ENCODE measurements at regions not wholly inside any gene's neighbourhood (a gene's known extent, or its start where the extent isn't known, plus 50 kb on each side); places are given as distances from the start of the nearest gene placed in this dataset.
"Not testable (repeated sequence)": the region's sequence is repeated elsewhere in the genome, so short reads cannot be mapped to it uniquely, and the experiment has no call there.

DNA sequence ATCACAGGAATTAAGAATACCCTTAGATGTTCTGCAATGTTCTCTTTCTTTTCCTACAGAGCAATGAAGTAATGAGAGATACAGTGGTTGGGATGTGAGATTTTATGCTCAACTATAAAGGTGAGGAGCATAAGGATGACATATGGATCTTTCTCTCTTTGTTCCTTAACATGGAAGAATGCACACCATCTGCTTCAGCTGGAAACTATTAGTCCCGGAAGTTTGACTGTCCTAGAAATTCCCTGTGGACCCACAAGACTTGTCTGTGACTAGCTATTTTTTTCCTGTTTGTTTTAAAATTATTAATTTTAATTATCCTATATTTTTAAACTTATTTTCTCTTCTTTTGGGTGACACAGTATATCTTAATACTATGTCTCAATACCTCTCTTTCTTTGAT lies 80.2 kb downstream of the DKK1 start:
- 69 to 87% (median 86%) methylated on average over 1 of the region's 1 CpG for WGBS, 5 donors
- no peak for DNase-seq
- Histone ChIP-seq H3K9me3 (no peaks in the 10 kb centered on the region), H3K36me3 (no peaks in the 10 kb centered on the region), H3K27ac (no peak overlapping the region), H3K27me3 (replicated peaks in 1 of 7) (no peaks in the 10 kb centered on the region), H3K4me1 (no peaks in the 10 kb centered on the region), H3K4me3 (no peak overlapping the region)
- TF ChIP-seq, protein P1, sequence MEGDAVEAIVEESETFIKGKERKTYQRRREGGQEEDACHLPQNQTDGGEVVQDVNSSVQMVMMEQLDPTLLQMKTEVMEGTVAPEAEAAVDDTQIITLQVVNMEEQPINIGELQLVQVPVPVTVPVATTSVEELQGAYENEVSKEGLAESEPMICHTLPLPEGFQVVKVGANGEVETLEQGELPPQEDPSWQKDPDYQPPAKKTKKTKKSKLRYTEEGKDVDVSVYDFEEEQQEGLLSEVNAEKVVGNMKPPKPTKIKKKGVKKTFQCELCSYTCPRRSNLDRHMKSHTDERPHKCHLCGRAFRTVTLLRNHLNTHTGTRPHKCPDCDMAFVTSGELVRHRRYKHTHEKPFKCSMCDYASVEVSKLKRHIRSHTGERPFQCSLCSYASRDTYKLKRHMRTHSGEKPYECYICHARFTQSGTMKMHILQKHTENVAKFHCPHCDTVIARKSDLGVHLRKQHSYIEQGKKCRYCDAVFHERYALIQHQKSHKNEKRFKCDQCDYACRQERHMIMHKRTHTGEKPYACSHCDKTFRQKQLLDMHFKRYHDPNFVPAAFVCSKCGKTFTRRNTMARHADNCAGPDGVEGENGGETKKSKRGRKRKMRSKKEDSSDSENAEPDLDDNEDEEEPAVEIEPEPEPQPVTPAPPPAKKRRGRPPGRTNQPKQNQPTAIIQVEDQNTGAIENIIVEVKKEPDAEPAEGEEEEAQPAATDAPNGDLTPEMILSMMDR (IDR thresholded peaks at IDR 0.05 in 8 of 11, conservative IDR thresholded peaks at IDR 0.05 in 3 of 11), result no peak
- TF ChIP-seq POLR2A (IDR thresholded peaks at IDR 0.05) (no peak), POLR2AphosphoS5 (IDR thresholded peaks at IDR 0.05) (no peak)
- intact Hi-C loops (cut with DNase I; ENCODE audit: low total_unique reads), result no loop called here

DNA sequence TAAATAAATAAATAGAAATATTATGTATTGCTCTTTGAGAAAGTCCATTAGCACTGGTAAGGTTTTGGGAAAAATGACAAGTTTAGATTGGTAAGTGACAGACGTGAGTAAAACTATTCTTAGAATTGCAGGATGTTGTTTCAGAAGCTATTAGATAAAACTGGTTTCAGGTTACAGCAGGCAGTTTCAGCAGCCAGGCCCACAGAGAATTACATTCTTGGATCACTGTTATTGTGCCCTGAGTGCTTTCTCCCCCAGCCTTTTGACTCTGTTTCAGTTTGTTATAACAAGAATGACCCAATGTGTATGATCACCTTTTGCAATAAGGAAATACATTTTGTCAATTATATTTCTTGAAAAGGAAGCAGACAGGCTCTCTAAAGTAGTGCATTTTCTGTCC lies 86.5 kb downstream of the DKK1 start:
- Histone ChIP-seq H3K9me3 (peaks cover 0 to 31% (median 13%) of the 10 kb centered on the region in 8 donors), H3K4me3 (no peak overlapping the region), H3K4me1 (no peaks in the 10 kb centered on the region), H3K27me3 (replicated peaks in 1 of 7) (no peaks in the 10 kb centered on the region), H3K27ac (no peak overlapping the region), H3K36me3 (no peaks in the 10 kb centered on the region)
- TF ChIP-seq POLR2AphosphoS5 (IDR thresholded peaks at IDR 0.05), result no peak
- TF ChIP-seq POLR2A (IDR thresholded peaks at IDR 0.05), result no peak
- TF ChIP-seq, protein P1 (IDR thresholded peaks at IDR 0.05 in 8 of 11, conservative IDR thresholded peaks at IDR 0.05 in 3 of 11), result no peak
- WGBS, 5 donors, result 42 to 64% (median 52%) methylated on average over 1 of the region's 1 CpG
- no peak for DNase-seq
- intact Hi-C loops (cut with DNase I; ENCODE audit: low total_unique reads), result no loop called here

DNA sequence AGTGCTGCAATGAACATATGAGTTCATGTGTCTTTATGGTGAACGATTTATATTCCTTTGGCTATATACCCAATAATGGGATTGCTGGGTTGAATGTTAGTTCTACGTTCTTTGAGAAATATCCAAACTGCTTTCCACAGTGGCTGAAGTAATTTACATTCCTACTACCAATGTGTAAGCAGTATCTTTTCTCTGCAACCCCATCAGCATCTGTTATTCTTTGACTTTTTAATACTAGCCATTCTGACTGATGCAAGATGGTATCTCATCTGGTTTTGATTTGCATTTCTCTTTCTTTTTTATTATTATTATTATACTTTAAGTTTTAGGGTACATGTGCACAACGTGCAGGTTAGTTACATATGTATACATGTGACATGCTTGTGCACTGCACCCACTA lies 89.7 kb downstream of the DKK1 start:
- H3K4me3 ChIP-seq; H3K27ac ChIP-seq; H3K36me3 ChIP-seq; intact Hi-C loops (cut with DNase I; ENCODE audit: low total_unique reads); DNase-seq; H3K27me3 ChIP-seq (replicated peaks in 1 of 7); H3K4me1 ChIP-seq: not testable (repeated sequence)
- peaks cover 0 to 31% (median 13%) of the 10 kb centered on the region in 8 donors for H3K9me3 ChIP-seq
- WGBS, 5 donors, result 78 to 85% (median 84%) methylated on average over 3 of the region's 3 CpGs

DNA sequence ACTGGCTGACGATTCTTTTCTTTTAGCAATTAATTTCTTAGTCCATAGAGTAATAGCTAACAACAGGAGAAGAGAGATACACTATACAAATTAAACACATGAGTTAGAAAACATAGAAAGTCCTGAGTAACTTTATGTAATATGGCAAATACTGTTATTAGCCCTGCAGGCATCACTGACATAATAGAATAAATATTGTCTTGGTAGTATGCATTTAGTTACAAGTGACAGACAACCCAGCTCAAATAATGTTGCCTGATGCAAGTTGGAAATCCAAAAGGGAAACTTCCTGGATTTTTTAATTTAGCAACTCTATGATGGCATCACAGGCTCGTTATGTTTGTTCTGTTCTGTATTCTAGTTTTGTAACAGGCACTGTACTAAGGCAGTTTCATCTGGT lies 95.1 kb downstream of the DKK1 start:
- 58 to 82% (median 71%) methylated on average over 2 of the region's 2 CpGs for WGBS, 5 donors
- Histone ChIP-seq H3K9me3 (no peaks in the 10 kb centered on the region), H3K4me3 (no peak overlapping the region), H3K27me3 (replicated peaks in 1 of 7) (peaks cover 0 to 3% (median 0%) of the 10 kb centered on the region in 7 donors), H3K36me3 (no peaks in the 10 kb centered on the region), H3K4me1 (no peaks in the 10 kb centered on the region), H3K27ac (no peak overlapping the region)
- intact Hi-C loops (cut with DNase I; ENCODE audit: low total_unique reads), result no loop called here
- no peak for DNase-seq
- TF ChIP-seq, protein P1 (IDR thresholded peaks at IDR 0.05 in 8 of 11, conservative IDR thresholded peaks at IDR 0.05 in 3 of 11), result no peak
- TF ChIP-seq POLR2A (IDR thresholded peaks at IDR 0.05) (no peak), POLR2AphosphoS5 (IDR thresholded peaks at IDR 0.05) (no peak)

DNA sequence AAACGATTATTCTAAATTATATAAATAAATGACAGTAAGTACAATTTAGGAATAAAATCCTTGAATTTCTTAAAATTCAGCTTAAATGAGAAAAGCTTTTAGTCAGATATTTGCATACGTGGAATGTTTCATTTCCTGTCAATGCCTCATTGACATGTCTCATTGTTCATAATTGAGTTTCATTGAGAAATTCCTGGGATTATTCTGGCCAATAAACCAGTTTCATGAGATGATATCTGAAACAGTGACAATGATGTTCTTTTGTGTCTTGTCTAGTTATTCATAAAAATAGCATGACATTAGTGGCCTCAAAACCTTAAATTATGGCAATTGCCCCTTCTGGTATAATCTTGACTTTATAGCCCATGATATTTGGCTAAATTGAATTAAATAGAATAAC lies 95.8 kb downstream of the DKK1 start:
- Histone ChIP-seq H3K4me3 (no peak overlapping the region), H3K9me3 (no peaks in the 10 kb centered on the region), H3K27me3 (replicated peaks in 1 of 7) (peaks cover 0 to 3% (median 0%) of the 10 kb centered on the region in 7 donors), H3K36me3 (no peaks in the 10 kb centered on the region), H3K27ac (no peak overlapping the region), H3K4me1 (no peaks in the 10 kb centered on the region)
- intact Hi-C loops (cut with DNase I; ENCODE audit: low total_unique reads), result no loop called here
- DNase-seq, result no peak
- TF ChIP-seq POLR2AphosphoS5 (IDR thresholded peaks at IDR 0.05) (no peak), POLR2A (IDR thresholded peaks at IDR 0.05) (no peak)
- TF ChIP-seq, protein P1 (IDR thresholded peaks at IDR 0.05 in 8 of 11, conservative IDR thresholded peaks at IDR 0.05 in 3 of 11), result no peak
- 76 to 83% (median 79%) methylated on average over 2 of the region's 2 CpGs for WGBS, 5 donors
